Coronary artery (tissue), 2 donors: ENCODE measurements at regions not wholly inside any gene's neighbourhood (a gene's known extent, or its start where the extent isn't known, plus 50 kb on each side); places are given as distances from the start of the nearest gene placed in this dataset.

ENCODE experiments used
- DNase-seq: peaks from one replicate; pipeline ENCODE4 v3.0.0-alpha.2; 2017; ENCODE audit warnings: low spot score
- H3K27ac ChIP-seq, 2 donors: fragments of 200-600 bp; sonication (generic); one replicate each; pipeline ENCODE4 v1.5.1; 2016 to 2019
- H3K4me3 ChIP-seq: fragments of 200-600 bp; sonication (generic); 2 replicates; pipeline ENCODE4 v1.5.1; 2016; ENCODE audit warnings: mild to moderate bottlenecking, moderate library complexity
- CTCF ChIP-seq: fragments of 200-600 bp; sonication (generic); IDR thresholded peaks from one replicate; pipeline ENCODE4 v1.5.1; 2019; ENCODE audit warnings: antibody characterized with exemption

- TF ChIP-seq CTCF, result no peak
- Histone ChIP-seq H3K4me3 (no peak overlapping the region), H3K27ac (no peak overlapping the region)
- DNase-seq, result no peak
Measured at GRCh38 chrX:128250621-128251020, 198.4 kb upstream of the ACTRT1 start.

GRCh38 chrX:128216364-128216763, 164.2 kb upstream of the ACTRT1 start:
- Histone ChIP-seq H3K27ac (no peak overlapping the region), H3K4me3 (no peak overlapping the region)
- no peak for TF ChIP-seq CTCF
- no peak for DNase-seq

- TF ChIP-seq CTCF, result no peak
- DNase-seq, result no peak
- Histone ChIP-seq H3K27ac (no peak overlapping the region), H3K4me3 (no peak overlapping the region)
Measured at GRCh38 chrX:128165884-128166408, 113.7 kb upstream of the ACTRT1 start.

- no peak overlapping the region for H3K4me3 ChIP-seq
- H3K27ac ChIP-seq, result no peak overlapping the region
- TF ChIP-seq CTCF, result no peak
- no peak for DNase-seq
Measured at GRCh38 chrX:128156204-128156603, 104.0 kb upstream of the ACTRT1 start.

- DNase-seq, result no peak
- Histone ChIP-seq H3K4me3 (no peak overlapping the region), H3K27ac (no peak overlapping the region)
- no peak for TF ChIP-seq CTCF
Measured at GRCh38 chrX:128142745-128143144, 90.5 kb upstream of the ACTRT1 start.

GRCh38 chrX:128106630-128107029, 54.4 kb upstream of the ACTRT1 start:
- H3K27ac ChIP-seq, result no peak overlapping the region
- no peak for TF ChIP-seq CTCF
- no peak overlapping the region for H3K4me3 ChIP-seq
- no peak for DNase-seq

GRCh38 chrX:128105659-128106058, 53.5 kb upstream of the ACTRT1 start:
- Histone ChIP-seq H3K4me3 (no peak overlapping the region), H3K27ac (no peak overlapping the region)
- no peak for TF ChIP-seq CTCF
- DNase-seq, result no peak
